Activated naive CD4-positive, alpha-beta T cell treated with anti-CD3 and anti-CD28 coated beads for 36 hours (primary cell): ENCODE measurements at regions not wholly inside any gene's neighbourhood (a gene's known extent, or its start where the extent isn't known, plus 50 kb on each side); places are given as distances from the start of the nearest gene placed in this dataset.

Experiments
- CTCF ChIA-PET: fragments of 350-600 bp; sonication (Branson Sonifier 250); formaldehyde crosslinking; loops from one replicate; lab custom pipeline; 2021; ENCODE audit warnings: antibody characterized with exemption; lab: Charles Lee
- DNase-seq: peaks from one replicate; pipeline ENCODE4 v3.0.0-alpha.2; 2020
- H3K27ac Mint-ChIP-seq: one replicate; pipeline ENCODE4 v1.8.0; 2021; ENCODE audit warnings: mild to moderate bottlenecking, mixed read lengths
- H3K27me3 Mint-ChIP-seq: one replicate; pipeline ENCODE4 v1.8.0; 2021; ENCODE audit warnings: low read depth, mixed read lengths
- H3K36me3 Mint-ChIP-seq: one replicate; pipeline ENCODE4 v1.8.0; 2021; ENCODE audit warnings: low read depth, mixed read lengths
- H3K4me1 Mint-ChIP-seq: one replicate; pipeline ENCODE4 v1.8.0; 2021; ENCODE audit warnings: low read depth, mixed read lengths
- H3K4me3 Mint-ChIP-seq: one replicate; pipeline ENCODE4 v1.8.0; 2021; ENCODE audit warnings: mild to moderate bottlenecking, moderate library complexity, mixed read lengths
- H3K9me3 Mint-ChIP-seq: one replicate; pipeline ENCODE4 v1.8.0; 2021; ENCODE audit warnings: mixed read lengths
- intact Hi-C: fragments of 100-400 bp; cut with micrococcal nuclease; formaldehyde crosslinking; loops from one replicate; pipeline ENCODE4 v1.15.1; 2023

DNA sequence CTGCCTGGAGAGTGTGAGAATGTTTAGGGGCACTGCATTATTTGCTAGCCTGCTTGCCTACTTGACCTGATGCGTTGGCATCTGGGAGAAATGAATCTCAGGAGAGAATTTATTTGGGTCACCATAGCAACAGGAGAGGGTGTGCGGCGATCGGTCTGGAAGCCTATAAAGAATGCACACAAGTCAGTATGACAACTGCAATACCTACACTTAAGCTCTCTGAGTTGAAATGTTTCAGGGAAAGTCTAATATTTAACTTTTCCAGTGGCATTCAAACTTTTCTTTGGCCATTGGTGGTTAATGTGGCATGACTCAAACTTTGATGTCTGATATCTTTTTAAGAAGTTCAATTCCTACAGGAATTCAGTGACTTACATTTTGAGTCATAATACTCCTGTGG lies 205.1 kb downstream of the NEDD1 start:
- Mint-ChIP-seq H3K36me3 (no peaks in the 10 kb centered on the region), H3K9me3 (peaks cover 3% of the 10 kb centered on the region), H3K4me3 (no peak overlapping the region), H3K27ac (no peak overlapping the region), H3K27me3 (peaks cover 9% of the 10 kb centered on the region), H3K4me1 (no peaks in the 10 kb centered on the region)
- intact Hi-C loops, result no loop called here
- CTCF ChIA-PET, result no interaction called here
- DNase-seq, result no peak

DNA sequence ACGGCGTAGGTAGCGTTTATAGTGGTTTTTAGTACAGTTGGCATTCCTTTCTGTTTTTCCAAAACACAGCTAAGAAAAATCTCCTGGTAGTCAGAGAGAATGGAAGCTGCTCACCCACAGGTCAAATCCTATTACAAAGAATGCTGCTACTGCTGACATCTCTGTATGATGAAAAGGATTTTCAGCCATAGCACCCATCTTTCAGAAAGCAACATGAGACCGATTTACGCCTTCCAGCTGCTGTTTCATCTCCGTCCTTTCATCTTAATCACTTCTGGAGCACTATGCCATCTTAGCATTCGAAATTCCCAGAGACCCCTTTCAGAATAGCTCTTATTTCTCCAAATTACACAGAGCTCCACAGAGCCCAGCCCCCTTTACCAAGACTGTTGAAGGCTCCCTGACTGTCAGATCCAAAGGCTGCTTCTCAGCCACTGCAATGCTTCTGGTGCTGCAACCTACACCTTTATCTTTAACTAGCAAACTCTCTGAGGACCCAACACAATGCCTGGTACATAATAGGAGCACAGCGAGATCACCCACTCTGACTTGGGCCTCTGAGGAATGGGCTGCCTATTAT lies 211.8 kb downstream of the NEDD1 start:
- DNase-seq, result no peak
- H3K27me3 Mint-ChIP-seq, result peaks cover 5% of the 10 kb centered on the region
- CTCF ChIA-PET, result interaction anchor here (0.6 kb wide), 1 partner anchor 542 kb away, joined by 3 read pairs; no protein-coding TSS in a partner anchor
- no peak overlapping the region for H3K4me3 Mint-ChIP-seq
- intact Hi-C loops, result no loop called here
- H3K4me1 Mint-ChIP-seq, result no peaks in the 10 kb centered on the region
- no peaks in the 10 kb centered on the region for H3K36me3 Mint-ChIP-seq
- no peak overlapping the region for H3K27ac Mint-ChIP-seq
- no peaks in the 10 kb centered on the region for H3K9me3 Mint-ChIP-seq

DNA sequence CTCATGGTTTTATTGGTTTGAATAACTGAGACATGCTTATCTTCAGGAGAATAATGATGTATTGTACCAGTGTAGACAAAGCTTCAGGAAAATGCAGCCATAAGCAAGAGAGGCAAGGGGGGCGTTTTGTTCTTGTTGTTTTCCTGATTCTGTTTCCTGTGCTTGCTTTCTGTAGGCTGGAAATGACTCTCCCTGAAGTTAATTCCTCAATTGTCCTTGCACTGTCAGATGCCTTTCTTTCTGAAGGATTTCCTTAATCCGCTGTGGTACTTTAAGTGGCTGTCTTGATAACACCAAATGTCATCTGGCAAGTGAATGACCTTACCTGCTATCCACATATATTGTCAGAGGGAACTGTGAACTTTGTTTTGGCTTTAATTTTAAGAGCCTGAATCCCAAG lies 220.0 kb downstream of the NEDD1 start:
- Mint-ChIP-seq H3K36me3 (no peaks in the 10 kb centered on the region), H3K9me3 (no peaks in the 10 kb centered on the region), H3K27ac (no peak overlapping the region), H3K27me3 (peaks cover 5% of the 10 kb centered on the region), H3K4me3 (no peak overlapping the region), H3K4me1 (no peaks in the 10 kb centered on the region)
- DNase-seq, result no peak
- intact Hi-C loops, result no loop called here
- CTCF ChIA-PET, result interaction anchor here (1.2 kb wide), 1 partner anchor 136 kb away, joined by 3 read pairs; no protein-coding TSS in a partner anchor

DNA sequence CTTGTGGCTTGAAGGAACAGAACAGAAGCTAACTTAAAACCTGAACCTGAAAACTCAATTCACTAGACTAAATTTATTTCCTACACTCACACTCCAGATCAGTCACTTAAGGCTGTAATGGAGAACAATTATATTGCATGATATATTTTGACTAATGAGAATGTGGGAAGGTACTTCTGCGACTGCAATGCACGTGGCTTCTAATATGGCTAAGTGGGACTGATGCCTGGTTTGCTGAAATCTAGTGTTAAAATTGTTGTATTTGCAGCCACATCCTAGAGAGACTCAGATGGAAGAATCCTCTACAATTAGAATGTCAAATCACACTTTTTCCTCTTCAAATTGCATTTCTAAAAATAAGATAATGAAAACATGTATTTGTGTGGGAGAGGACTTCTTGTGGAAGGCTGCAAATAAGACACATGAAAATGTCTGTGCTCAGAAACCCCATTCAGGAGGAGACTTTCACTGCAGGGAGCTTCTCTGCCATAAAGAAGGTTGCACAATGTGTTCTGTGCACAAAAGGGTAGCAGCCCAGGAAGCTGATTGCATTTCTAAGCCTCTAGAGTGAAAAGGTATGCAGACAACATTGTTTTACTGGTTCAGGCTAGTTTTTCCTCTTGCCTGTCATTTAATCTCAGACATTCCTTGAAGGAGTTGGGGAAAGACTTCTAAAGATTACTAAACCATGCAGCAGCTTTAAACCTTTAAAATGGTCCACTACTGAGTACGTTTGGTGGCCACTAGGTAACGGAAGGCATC lies 224.3 kb downstream of the NEDD1 start:
- H3K4me3 Mint-ChIP-seq, result no peak overlapping the region
- H3K36me3 Mint-ChIP-seq, result no peaks in the 10 kb centered on the region
- H3K4me1 Mint-ChIP-seq, result no peaks in the 10 kb centered on the region
- intact Hi-C loops, result no loop called here
- no peaks in the 10 kb centered on the region for H3K9me3 Mint-ChIP-seq
- peaks cover 6% of the 10 kb centered on the region for H3K27me3 Mint-ChIP-seq
- CTCF ChIA-PET, result no interaction called here
- no peak for DNase-seq
- H3K27ac Mint-ChIP-seq, result no peak overlapping the region

DNA sequence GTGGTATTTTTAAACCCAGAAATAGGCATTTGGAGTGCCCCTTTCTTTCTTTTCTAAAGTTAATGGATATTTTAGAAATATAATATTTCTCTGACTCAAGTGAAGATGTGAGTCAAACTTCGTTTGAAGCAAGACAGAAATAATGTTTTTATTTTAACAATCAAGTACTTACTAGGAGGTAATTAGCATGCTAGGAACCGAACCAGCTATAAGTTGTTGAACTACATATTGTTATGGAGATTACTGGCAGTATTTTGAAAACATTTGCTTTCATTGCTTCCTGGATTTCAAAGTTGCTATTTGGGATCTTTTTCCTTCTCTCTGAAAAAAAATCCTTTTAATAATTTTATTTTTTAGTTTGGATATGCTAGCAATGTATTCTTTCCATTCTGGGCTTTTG lies 225.2 kb downstream of the NEDD1 start:
- no peaks in the 10 kb centered on the region for H3K36me3 Mint-ChIP-seq
- no peak overlapping the region for H3K27ac Mint-ChIP-seq
- H3K4me3 Mint-ChIP-seq, result no peak overlapping the region
- no peak for DNase-seq
- no peaks in the 10 kb centered on the region for H3K4me1 Mint-ChIP-seq
- intact Hi-C loops, result no loop called here
- H3K9me3 Mint-ChIP-seq, result no peaks in the 10 kb centered on the region
- CTCF ChIA-PET, result no interaction called here
- peaks cover 6% of the 10 kb centered on the region for H3K27me3 Mint-ChIP-seq

DNA sequence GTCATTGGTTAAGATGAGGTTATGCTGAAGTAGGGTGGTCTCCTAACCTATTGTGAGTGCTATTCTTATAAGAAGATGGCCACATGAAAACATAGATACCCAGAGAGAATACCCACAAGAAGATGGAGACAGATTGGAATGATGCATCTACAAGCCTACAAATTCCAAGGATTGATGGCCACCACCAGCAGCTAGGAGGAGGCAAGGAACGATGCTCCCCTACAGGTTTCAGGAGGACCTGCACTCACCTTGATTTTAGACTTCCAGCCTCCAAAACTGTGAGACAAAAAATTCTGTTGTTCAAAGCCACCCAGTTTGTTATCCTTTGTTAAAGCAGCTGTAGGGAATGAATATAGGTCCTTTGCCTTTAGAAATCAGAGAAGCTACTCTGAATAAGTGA lies 227.4 kb downstream of the NEDD1 start:
- peaks cover 8% of the 10 kb centered on the region for H3K27me3 Mint-ChIP-seq
- CTCF ChIA-PET, result no interaction called here
- H3K36me3 Mint-ChIP-seq, result no peaks in the 10 kb centered on the region
- no peak overlapping the region for H3K4me3 Mint-ChIP-seq
- no peaks in the 10 kb centered on the region for H3K9me3 Mint-ChIP-seq
- no peak for DNase-seq
- intact Hi-C loops, result no loop called here
- no peaks in the 10 kb centered on the region for H3K4me1 Mint-ChIP-seq
- H3K27ac Mint-ChIP-seq, result no peak overlapping the region

DNA sequence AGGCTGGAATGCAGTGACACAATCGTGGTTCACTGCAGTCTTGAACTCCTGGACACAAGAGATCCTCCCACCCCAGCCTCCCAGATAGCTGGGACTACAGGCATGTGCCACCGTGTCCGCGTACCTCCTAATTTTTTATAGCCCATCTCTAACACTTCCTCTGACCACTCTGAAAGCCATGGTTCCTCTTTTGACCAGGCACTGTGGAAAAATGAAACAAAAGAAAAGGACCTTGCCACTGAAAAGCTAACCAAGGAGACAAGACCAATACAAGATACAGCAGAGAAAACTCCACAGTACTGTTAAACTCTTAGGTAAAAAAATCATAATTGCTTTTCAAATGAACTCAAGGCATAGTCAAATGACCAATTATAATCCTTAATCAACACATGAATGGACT lies 233.3 kb downstream of the NEDD1 start:
- no peaks in the 10 kb centered on the region for H3K4me1 Mint-ChIP-seq
- DNase-seq, result no peak
- peaks cover 20% of the 10 kb centered on the region for H3K27me3 Mint-ChIP-seq
- CTCF ChIA-PET, result interaction anchor here (2.1 kb wide), 1 partner anchor 9 kb away, joined by 5 read pairs; no protein-coding TSS in a partner anchor
- no peak overlapping the region for H3K27ac Mint-ChIP-seq
- H3K36me3 Mint-ChIP-seq, result no peaks in the 10 kb centered on the region
- H3K4me3 Mint-ChIP-seq, result no peak overlapping the region
- intact Hi-C loops, result no loop called here
- no peaks in the 10 kb centered on the region for H3K9me3 Mint-ChIP-seq

DNA sequence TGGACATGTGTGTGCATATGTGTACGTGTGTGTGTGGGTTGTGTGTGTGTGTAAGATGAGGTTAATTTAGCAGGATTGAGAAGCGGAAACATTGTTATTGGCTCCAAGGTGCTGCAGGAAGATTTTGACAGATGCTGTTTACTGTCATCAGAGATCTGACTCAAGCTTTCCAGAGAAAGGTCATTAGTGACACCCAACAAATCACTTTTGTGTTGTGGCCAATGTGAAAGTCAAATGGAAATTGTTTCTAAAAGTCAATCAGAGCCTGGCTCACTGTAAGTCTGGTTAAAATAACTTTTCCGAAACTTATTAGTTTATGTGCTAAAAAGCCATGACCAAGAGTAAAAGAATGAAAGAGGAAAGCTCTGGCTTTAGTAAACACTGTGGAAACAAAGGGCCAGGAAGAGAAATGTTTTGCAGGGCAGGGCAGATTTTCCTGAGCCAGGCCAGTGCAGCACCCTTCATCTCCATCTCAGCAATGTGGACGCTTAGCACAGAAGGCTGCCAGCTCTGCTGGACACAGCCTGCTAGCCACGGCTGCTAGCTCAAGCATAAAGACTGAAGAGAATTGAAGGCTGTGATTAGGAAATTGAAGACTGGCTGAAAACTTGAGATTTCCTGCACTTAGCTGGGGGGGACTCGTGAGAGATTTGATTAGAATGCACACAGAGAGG lies 235.8 kb downstream of the NEDD1 start:
- peaks cover 19% of the 10 kb centered on the region for H3K27me3 Mint-ChIP-seq
- no peak for DNase-seq
- intact Hi-C loops, result no loop called here
- no peak overlapping the region for H3K27ac Mint-ChIP-seq
- H3K36me3 Mint-ChIP-seq, result no peaks in the 10 kb centered on the region
- H3K9me3 Mint-ChIP-seq, result no peaks in the 10 kb centered on the region
- CTCF ChIA-PET, result no interaction called here
- no peaks in the 10 kb centered on the region for H3K4me1 Mint-ChIP-seq
- no peak overlapping the region for H3K4me3 Mint-ChIP-seq

DNA sequence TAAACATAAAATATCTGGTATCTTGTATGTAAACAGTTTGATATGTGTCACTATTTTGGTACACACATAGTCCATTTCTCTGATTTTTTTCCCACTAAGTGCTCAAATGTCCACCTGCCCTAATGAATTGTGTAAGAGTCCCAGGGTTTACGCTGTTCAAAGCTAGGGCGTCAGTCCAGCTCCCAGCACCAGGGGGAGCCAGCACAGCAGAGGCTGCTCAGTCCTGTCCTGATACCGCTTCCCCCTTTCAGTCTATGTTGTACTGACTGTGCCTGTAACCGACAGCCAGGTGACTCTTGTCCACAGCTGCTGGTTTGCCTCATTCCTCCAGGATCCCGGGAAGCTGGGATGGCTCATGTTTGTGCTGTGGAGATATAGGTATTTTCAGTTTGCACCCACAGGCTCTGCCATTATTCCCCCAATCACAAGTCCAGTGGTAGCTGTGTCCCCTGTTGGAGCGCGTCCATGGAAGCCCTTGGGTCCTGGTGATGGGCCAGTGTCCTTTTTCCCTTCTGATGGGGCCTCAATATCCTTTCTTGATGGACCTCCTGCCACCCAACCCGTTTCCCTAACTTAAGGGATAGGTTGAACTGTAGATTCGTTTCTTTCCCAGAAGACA lies 242.0 kb downstream of the NEDD1 start:
- CTCF ChIA-PET, result interaction anchor here (0.6 to 1.9 kb wide), 8 partner anchors 9 to 1226 kb away, joined by 3 to 6 read pairs (median 4); no protein-coding TSS in a partner anchor
- peak; percentile 62 for DNase-seq
- Mint-ChIP-seq H3K4me1 (no peaks in the 10 kb centered on the region), H3K4me3 (no peak overlapping the region), H3K27ac (no peak overlapping the region), H3K9me3 (no peaks in the 10 kb centered on the region), H3K27me3 (peaks cover 10% of the 10 kb centered on the region), H3K36me3 (no peaks in the 10 kb centered on the region)
- intact Hi-C loops, result loop anchor here (1.0 to 2.0 kb wide), 5 partner anchors 159 to 1248 kb away; no protein-coding TSS in a partner anchor

DNA sequence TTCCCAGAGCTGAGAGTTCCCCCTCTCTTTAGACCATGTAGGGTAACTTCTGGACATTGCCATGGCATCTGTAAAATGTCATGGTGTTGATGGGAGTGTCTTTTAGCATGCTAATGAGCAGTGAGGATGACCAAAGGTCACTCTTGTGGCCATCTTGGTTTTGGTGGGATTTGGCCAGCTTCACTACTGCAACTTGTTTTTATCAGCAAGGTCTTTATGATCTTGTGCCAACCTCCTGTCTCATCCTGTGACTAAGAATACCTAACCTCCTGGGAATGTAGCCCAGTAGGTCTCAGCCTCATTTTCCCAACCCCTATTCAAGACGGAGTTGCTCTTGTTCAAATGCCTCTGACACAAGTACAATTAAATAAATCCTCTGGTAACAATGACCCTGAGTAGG lies 244.4 kb downstream of the NEDD1 start:
- intact Hi-C loops, result no loop called here
- no peaks in the 10 kb centered on the region for H3K9me3 Mint-ChIP-seq
- H3K4me1 Mint-ChIP-seq, result no peaks in the 10 kb centered on the region
- no peaks in the 10 kb centered on the region for H3K27me3 Mint-ChIP-seq
- H3K27ac Mint-ChIP-seq, result no peak overlapping the region
- no peak overlapping the region for H3K4me3 Mint-ChIP-seq
- CTCF ChIA-PET, result interaction anchor here (0.8 to 1.7 kb wide), 3 partner anchors 157 to 853 kb away, joined by 4 to 5 read pairs (median 4); no protein-coding TSS in a partner anchor
- no peaks in the 10 kb centered on the region for H3K36me3 Mint-ChIP-seq
- no peak for DNase-seq

DNA sequence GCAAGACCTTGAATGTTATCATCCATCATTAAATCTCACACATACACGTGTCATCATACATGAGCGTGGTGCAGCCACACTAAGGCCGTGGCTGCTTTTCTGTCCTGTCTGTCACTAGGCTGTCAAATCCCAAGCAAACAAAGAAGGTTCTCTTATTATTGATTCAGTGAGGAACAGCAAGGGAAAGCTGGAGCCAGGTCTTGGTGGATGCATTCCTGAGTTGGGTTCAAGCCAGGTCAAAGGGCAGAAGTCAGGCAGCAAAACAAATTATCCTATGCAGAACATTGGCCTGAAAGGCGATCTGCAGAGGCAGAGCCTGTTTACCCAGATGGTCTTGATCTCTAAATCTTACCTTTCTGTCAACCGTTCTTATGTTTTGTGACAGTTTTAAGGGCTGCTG lies 252.3 kb downstream of the NEDD1 start:
- CTCF ChIA-PET, result interaction anchor here (1.0 kb wide), 1 partner anchor 10 kb away, joined by 4 read pairs; no protein-coding TSS in a partner anchor
- no peaks in the 10 kb centered on the region for H3K9me3 Mint-ChIP-seq
- no peaks in the 10 kb centered on the region for H3K36me3 Mint-ChIP-seq
- intact Hi-C loops, result no loop called here
- H3K4me1 Mint-ChIP-seq, result no peaks in the 10 kb centered on the region
- no peak overlapping the region for H3K4me3 Mint-ChIP-seq
- peaks cover 10% of the 10 kb centered on the region for H3K27me3 Mint-ChIP-seq
- H3K27ac Mint-ChIP-seq, result no peak overlapping the region
- no peak for DNase-seq

DNA sequence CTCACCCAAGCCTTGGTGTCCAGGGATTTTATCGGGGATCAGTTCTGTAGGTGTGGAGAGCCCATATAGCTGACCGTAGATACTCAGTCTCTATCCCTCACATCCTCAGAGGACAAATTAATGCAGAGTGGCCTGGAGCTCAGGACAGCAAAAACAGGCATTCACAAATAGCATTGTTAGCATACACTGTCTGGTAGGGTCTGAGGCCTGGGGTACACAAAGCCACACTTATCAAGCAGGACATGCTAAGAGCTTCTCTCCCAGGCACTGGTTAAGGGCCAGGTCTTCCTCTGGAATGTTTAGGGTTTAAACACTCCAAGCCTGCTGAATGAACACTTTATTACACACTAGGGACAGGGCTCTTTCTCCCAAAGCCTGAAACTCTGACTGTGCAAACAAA lies 253.2 kb downstream of the NEDD1 start:
- no peaks in the 10 kb centered on the region for H3K9me3 Mint-ChIP-seq
- peaks cover 12% of the 10 kb centered on the region for H3K27me3 Mint-ChIP-seq
- no peaks in the 10 kb centered on the region for H3K36me3 Mint-ChIP-seq
- CTCF ChIA-PET, result interaction anchor here (1.6 kb wide), 1 partner anchor 12 kb away, joined by 4 read pairs; no protein-coding TSS in a partner anchor
- H3K27ac Mint-ChIP-seq, result no peak overlapping the region
- intact Hi-C loops, result no loop called here
- H3K4me3 Mint-ChIP-seq, result no peak overlapping the region
- no peaks in the 10 kb centered on the region for H3K4me1 Mint-ChIP-seq
- DNase-seq, result no peak
